ENCODE measurements at regions not wholly inside any gene's neighbourhood (a gene's known extent, or its start where the extent isn't known, plus 50 kb on each side); places are given as distances from the start of the nearest gene placed in this dataset.

GRCh38 chr21:21963911-21964310 is 965.7 kb downstream of the NCAM2 start:
- TF ChIP-seq YY1 (IDR thresholded peaks at IDR 0.05; ENCODE audit: insufficient read depth, insufficient read length) (no peak), SUZ12 (IDR thresholded peaks at IDR 0.05; ENCODE audit: extremely low read depth, insufficient read depth, insufficient read length) (no peak), ZNF274 (IDR thresholded peaks at IDR 0.05; ENCODE audit: low read depth, low read length) (no peak)

Measured in NT2/D1 (cell line).